GM12878 (cell line): ENCODE measurements at regions not wholly inside any gene's neighbourhood (a gene's known extent, or its start where the extent isn't known, plus 50 kb on each side); places are given as distances from the start of the nearest gene placed in this dataset.

ENCODE experiments used
- ATAC-seq: fragments of 200-7000 bp; cut with Tn5 transposase; 3 replicates; pipeline ENCODE4 v1.9.1; 2020; ENCODE audit warnings: mild to moderate bottlenecking, moderate library complexity
- BruUV-seq: library from RNA; stranded (reverse); fragments of 400-500 nt; replicated peaks from 2 replicates; lab custom pipeline; 2021; lab: Mats Ljungman, UMichigan
- CTCF ChIA-PET: fragments of 300-600 bp; sonication (Branson Sonifier 250); formaldehyde crosslinking; extraction: SDS; loops from one replicate; lab custom pipeline; 2021; ENCODE audit warnings: inconsistent platforms; lab: Yijun Ruan, JAX
- POLR2A ChIA-PET: fragments of 350-600 bp; formaldehyde crosslinking; extraction: SDS; loops from one replicate; lab custom pipeline; 2021; ENCODE audit warnings: inconsistent platforms; lab: Charles Lee
- RAD21 ChIA-PET: fragments of 300-600 bp; sonication (Branson Sonifier 250); formaldehyde crosslinking; loops from one replicate; lab custom pipeline; 2023; ENCODE audit warnings: antibody characterized with exemption; ENCODE audit not compliant: unreplicated experiment; lab: Charles Lee
- SMC1A ChIA-PET: fragments of 300-600 bp; sonication (Branson Sonifier 250); formaldehyde crosslinking; loops from one replicate; lab custom pipeline; 2023; ENCODE audit not compliant: unreplicated experiment, uncharacterized antibody; lab: Charles Lee
- DNase-seq: peaks from one replicate; pipeline ENCODE4 v3.0.0-alpha.2; 2011; ENCODE audit warnings: low read depth, low spot score
- FAIRE-seq: peaks from 3 replicates; lab custom pipeline; 2011; peaks lifted over from hg19 to GRCh38; lab: Jason Lieb, UNC
- H2AFZ ChIP-seq: 2 replicates; pipeline ENCODE4 v1.6.0; 2011; ENCODE audit warnings: low read depth, low read length, control low read depth; ENCODE audit not compliant: control insufficient read depth
- H3K27ac ChIP-seq: 2 replicates; pipeline ENCODE4 v1.5.1; 2011; ENCODE audit warnings: control low read depth; ENCODE audit not compliant: control insufficient read depth, insufficient read depth
- H3K27me3 ChIP-seq, 2 experiments: replicated peaks in 1 of 2; 2 replicates each; pipeline versions ENCODE4 v1.6.0 to v1.6.1; 2011; ENCODE audit warnings: low read length in 1 of 2; ENCODE audit not compliant: control insufficient read depth in 2 of 2, insufficient read depth in 2 of 2
- H3K36me3 ChIP-seq, 2 experiments: 2 replicates each; pipeline ENCODE4 v1.5.1; 2011; ENCODE audit warnings: low read length in 1 of 2; ENCODE audit not compliant: control insufficient read depth in 2 of 2, insufficient read depth in 2 of 2
- H3K4me1 ChIP-seq: 2 replicates; pipeline ENCODE4 v1.6.1; 2011; ENCODE audit warnings: mild to moderate bottlenecking, low read length, moderate library complexity, mixed read lengths; ENCODE audit not compliant: control insufficient read depth, insufficient read depth
- H3K4me2 ChIP-seq: 2 replicates; pipeline ENCODE4 v1.6.0; 2011; ENCODE audit warnings: control low read depth; ENCODE audit not compliant: control insufficient read depth, insufficient read depth
- H3K4me3 ChIP-seq: fragments of 200-600 bp; sonication (generic); 2 replicates; pipeline ENCODE4 v1.5.1; 2016
- H3K79me2 ChIP-seq: 2 replicates; pipeline ENCODE4 v1.6.0; 2011; ENCODE audit warnings: low read length; ENCODE audit not compliant: control insufficient read depth, insufficient read depth
- H3K9ac ChIP-seq: 2 replicates; pipeline ENCODE4 v1.8.0; 2011; ENCODE audit warnings: low read length, control low read depth, mixed read lengths; ENCODE audit not compliant: control insufficient read depth, insufficient read depth
- H3K9me3 ChIP-seq: replicated peaks from 3 replicates; pipeline ENCODE4 v1.5.1; 2011; ENCODE audit warnings: mild to moderate bottlenecking, low read length; ENCODE audit not compliant: control insufficient read depth, insufficient read depth
- H4K20me1 ChIP-seq: 2 replicates; pipeline ENCODE4 v1.6.0; 2011; ENCODE audit not compliant: control insufficient read depth, insufficient read depth
- HCFC1 ChIP-seq: fragments of 150-350 bp; IDR thresholded peaks from 2 replicates; pipeline ENCODE4 v1.6.1; 2014; ENCODE audit warnings: low read length
- IKZF2 ChIP-seq, 2 experiments: fragments of 450-650 bp; IDR thresholded peaks; 2 replicates each; pipeline ENCODE4 v1.6.1; 2017; ENCODE audit warnings: mild to moderate bottlenecking in 2 of 2, moderate library complexity in 2 of 2
- MEF2B ChIP-seq: fragments of 450-650 bp; IDR thresholded peaks from 2 replicates; pipeline ENCODE4 v1.6.1; 2018; ENCODE audit warnings: mild to moderate bottlenecking, moderate library complexity; ENCODE audit not compliant: partially characterized antibody, poor library complexity, severe bottlenecking
- NR2C1 ChIP-seq: fragments of 450-650 bp; IDR thresholded peaks from 2 replicates; pipeline ENCODE4 v1.6.1; 2017; ENCODE audit warnings: antibody characterized with exemption, mild to moderate bottlenecking, moderate library complexity
- RAD21 ChIP-seq: IDR thresholded peaks from 2 replicates; pipeline ENCODE4 v1.6.1; 2011; ENCODE audit warnings: mild to moderate bottlenecking, low read depth, low read length, moderate library complexity; ENCODE audit not compliant: insufficient read depth
- SIX5 ChIP-seq: IDR thresholded peaks from 2 replicates; pipeline ENCODE4 v1.6.1; 2011; ENCODE audit warnings: mild to moderate bottlenecking, low read depth, low read length, moderate library complexity; ENCODE audit not compliant: severe bottlenecking
- SREBF1 ChIP-seq: IDR thresholded peaks from 2 replicates; pipeline ENCODE4 v1.6.1; 2012; ENCODE audit warnings: mild to moderate bottlenecking, low read length
- SUPT20H ChIP-seq: IDR thresholded peaks from 2 replicates; pipeline ENCODE4 v1.6.1; 2011; ENCODE audit warnings: low read depth, mild to moderate bottlenecking, low read length, moderate library complexity, borderline replicate concordance; ENCODE audit not compliant: control insufficient read depth
- TAF1 ChIP-seq: IDR thresholded peaks from 2 replicates; pipeline ENCODE4 v1.6.1; 2011; ENCODE audit warnings: mild to moderate bottlenecking, low read depth, low read length, borderline replicate concordance
- TBL1XR1 ChIP-seq: IDR thresholded peaks from 2 replicates; pipeline ENCODE4 v1.6.1; 2012; ENCODE audit warnings: low read depth, low read length, improper control_type of control experiment
- TCF7 ChIP-seq: IDR thresholded peaks from 2 replicates; pipeline ENCODE4 v1.6.1; 2014; ENCODE audit warnings: antibody characterized with exemption, borderline replicate concordance
- WGBS: methylation state at CpG from one replicate; pipeline ENCODE4 v1.1.6; 2016; ENCODE audit warnings: low lambda C conversion rate; ENCODE audit not compliant: insufficient replicate concordance, insufficient coverage; ENCODE audit errors: missing lambda C conversion rate; 5-methylcytosine and 5-hydroxymethylcytosine counted together
- in situ Hi-C: fragments of 300-500 bp; cut with MboI; formaldehyde crosslinking; loops from 9 replicates; pipeline ENCODE4 v1.14.3; 2018; ENCODE audit warnings: mixed read lengths
- intact Hi-C: fragments of 100-400 bp; cut with micrococcal nuclease; formaldehyde crosslinking; loops from one replicate; pipeline ENCODE4 v1.14.2; 2022; ENCODE audit not compliant: unreplicated experiment
- TF ChIP-seq, protein P1 (sequence below): fragments of 450-650 bp; IDR thresholded peaks from 2 replicates; pipeline ENCODE4 v1.6.1; 2017; ENCODE audit warnings: antibody characterized with exemption, mild to moderate bottlenecking, moderate library complexity
- TF ChIP-seq, protein P2 (sequence below): IDR thresholded peaks from 2 replicates; pipeline ENCODE4 v1.6.1; 2012; ENCODE audit warnings: low read depth, low read length, improper control_type of control experiment
- TF ChIP-seq, protein P3 (sequence below): IDR thresholded peaks from 2 replicates; pipeline ENCODE4 v1.6.1; 2011; ENCODE audit warnings: borderline replicate concordance, low read depth, mild to moderate bottlenecking, moderate library complexity, mixed read lengths, low read length; ENCODE audit not compliant: insufficient read depth; ENCODE audit errors: extremely low read length
- TF ChIP-seq, protein P4 (sequence below): IDR thresholded peaks from 2 replicates; pipeline ENCODE4 v1.6.1; 2012; ENCODE audit warnings: low read depth, low read length, improper control_type of control experiment
- TF ChIP-seq, protein P5 (sequence below): fragments of 150-350 bp; IDR thresholded peaks from 2 replicates; pipeline ENCODE4 v1.6.1; 2014; ENCODE audit warnings: mild to moderate bottlenecking, low read depth, low read length

DNA sequence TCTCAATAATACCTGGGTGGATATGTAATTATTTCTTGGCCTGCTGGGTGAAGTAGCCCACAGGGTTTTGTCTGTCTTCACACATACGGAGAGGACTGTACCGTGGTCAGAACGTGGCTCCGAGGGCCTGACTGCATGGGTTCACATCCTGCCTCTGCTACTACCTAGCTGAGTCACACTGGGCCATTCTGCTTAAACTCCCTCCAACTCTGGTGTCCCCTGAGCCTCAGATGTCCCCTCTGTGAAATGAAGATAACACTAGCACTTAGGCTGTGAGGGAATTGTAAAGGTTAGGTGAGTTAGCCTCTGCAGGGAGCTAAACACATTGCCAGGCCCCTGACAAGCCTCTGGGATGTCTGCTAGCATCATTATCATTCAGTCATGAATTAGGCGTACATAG, 120.1 kb upstream of the NABP1 start (continued):
- TF ChIP-seq, protein P1, sequence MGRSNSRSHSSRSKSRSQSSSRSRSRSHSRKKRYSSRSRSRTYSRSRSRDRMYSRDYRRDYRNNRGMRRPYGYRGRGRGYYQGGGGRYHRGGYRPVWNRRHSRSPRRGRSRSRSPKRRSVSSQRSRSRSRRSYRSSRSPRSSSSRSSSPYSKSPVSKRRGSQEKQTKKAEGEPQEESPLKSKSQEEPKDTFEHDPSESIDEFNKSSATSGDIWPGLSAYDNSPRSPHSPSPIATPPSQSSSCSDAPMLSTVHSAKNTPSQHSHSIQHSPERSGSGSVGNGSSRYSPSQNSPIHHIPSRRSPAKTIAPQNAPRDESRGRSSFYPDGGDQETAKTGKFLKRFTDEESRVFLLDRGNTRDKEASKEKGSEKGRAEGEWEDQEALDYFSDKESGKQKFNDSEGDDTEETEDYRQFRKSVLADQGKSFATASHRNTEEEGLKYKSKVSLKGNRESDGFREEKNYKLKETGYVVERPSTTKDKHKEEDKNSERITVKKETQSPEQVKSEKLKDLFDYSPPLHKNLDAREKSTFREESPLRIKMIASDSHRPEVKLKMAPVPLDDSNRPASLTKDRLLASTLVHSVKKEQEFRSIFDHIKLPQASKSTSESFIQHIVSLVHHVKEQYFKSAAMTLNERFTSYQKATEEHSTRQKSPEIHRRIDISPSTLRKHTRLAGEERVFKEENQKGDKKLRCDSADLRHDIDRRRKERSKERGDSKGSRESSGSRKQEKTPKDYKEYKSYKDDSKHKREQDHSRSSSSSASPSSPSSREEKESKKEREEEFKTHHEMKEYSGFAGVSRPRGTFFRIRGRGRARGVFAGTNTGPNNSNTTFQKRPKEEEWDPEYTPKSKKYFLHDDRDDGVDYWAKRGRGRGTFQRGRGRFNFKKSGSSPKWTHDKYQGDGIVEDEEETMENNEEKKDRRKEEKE: no peak
- TF ChIP-seq TCF7 (no peak), HCFC1 (no peak), TBL1XR1 (no peak), SREBF1 (no peak), IKZF2 (IDR thresholded peaks at IDR 0.05) (no peak), NR2C1 (no peak)
- TF ChIP-seq, protein P2, sequence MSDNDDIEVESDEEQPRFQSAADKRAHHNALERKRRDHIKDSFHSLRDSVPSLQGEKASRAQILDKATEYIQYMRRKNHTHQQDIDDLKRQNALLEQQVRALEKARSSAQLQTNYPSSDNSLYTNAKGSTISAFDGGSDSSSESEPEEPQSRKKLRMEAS: no peak

DNA sequence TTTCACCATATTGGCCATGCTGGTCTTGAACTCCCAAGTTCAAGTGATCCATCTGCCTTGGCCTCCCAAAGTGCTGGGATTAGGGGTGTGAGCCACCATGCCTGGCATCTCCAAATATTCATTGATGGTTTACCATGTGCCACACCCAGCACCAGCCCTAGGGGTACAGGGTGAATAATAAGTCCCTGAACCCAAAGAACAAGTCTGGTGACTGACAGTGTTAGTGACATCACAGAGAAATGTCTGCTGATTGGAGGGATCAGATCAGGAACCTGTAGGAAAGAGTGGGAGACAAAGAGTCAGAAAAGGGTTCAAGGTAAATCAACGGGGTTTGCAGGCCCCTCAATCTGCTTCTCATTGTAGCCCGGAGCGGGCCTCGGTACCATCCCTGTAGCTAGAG, 118.4 kb upstream of the NABP1 start:
- DNase-seq (no peak), FAIRE-seq (no peak), ATAC-seq (no peak)
- in situ Hi-C loops (no loop called here), intact Hi-C loops (loop anchor here (5.0 to 10.0 kb wide), 2 partner anchors 308 to 725 kb away; no protein-coding TSS in a partner anchor)
- Histone ChIP-seq H3K4me2 (no peak overlapping the region), H3K27ac (no peak overlapping the region), H3K27me3 (no peaks in the 10 kb centered on the region), H3K79me2 (no peaks in the 10 kb centered on the region), H3K4me3 (no peak overlapping the region), H4K20me1 (no peaks in the 10 kb centered on the region), H3K36me3 (no peaks in the 10 kb centered on the region), H2AFZ (no peak overlapping the region; the same call in 1 of the 2 replicates), H3K9ac (no peak overlapping the region), H3K9me3 (no peaks in the 10 kb centered on the region), H3K4me1 (no peaks in the 10 kb centered on the region)
- CTCF ChIA-PET: interaction anchor here (1.0 to 7.3 kb wide), 5 partner anchors 12 to 603 kb away, joined by 3 to 62 read pairs (median 4); no protein-coding TSS in a partner anchor
- RAD21 ChIA-PET: interaction anchor here (0.7 to 1.6 kb wide), 2 partner anchors 132 to 1326 kb away, joined by 3 to 5 read pairs; no protein-coding TSS in a partner anchor
- no TSS peak for BruUV-seq
- POLR2A ChIA-PET: interaction anchor here (0.5 kb wide), 1 partner anchor 138 kb away, joined by 7 read pairs; no protein-coding TSS in a partner anchor
- SMC1A ChIA-PET: interaction anchor here (1.3 to 3.0 kb wide), 2 partner anchors 137 to 603 kb away, joined by 4 to 10 read pairs; no protein-coding TSS in a partner anchor
- 75% methylated on average over 4 of the region's 4 CpGs for WGBS
- TF ChIP-seq SUPT20H: no peak
- no peak for TF ChIP-seq TBL1XR1
- no peak for TF ChIP-seq TAF1
- TF ChIP-seq, protein P3, sequence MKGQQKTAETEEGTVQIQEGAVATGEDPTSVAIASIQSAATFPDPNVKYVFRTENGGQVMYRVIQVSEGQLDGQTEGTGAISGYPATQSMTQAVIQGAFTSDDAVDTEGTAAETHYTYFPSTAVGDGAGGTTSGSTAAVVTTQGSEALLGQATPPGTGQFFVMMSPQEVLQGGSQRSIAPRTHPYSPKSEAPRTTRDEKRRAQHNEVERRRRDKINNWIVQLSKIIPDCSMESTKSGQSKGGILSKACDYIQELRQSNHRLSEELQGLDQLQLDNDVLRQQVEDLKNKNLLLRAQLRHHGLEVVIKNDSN: no peak
- no peak for TF ChIP-seq SIX5
- TF ChIP-seq, protein P4, sequence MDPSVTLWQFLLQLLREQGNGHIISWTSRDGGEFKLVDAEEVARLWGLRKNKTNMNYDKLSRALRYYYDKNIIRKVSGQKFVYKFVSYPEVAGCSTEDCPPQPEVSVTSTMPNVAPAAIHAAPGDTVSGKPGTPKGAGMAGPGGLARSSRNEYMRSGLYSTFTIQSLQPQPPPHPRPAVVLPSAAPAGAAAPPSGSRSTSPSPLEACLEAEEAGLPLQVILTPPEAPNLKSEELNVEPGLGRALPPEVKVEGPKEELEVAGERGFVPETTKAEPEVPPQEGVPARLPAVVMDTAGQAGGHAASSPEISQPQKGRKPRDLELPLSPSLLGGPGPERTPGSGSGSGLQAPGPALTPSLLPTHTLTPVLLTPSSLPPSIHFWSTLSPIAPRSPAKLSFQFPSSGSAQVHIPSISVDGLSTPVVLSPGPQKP: no peak
- TF ChIP-seq MEF2B: no peak
- TF ChIP-seq, protein P5, sequence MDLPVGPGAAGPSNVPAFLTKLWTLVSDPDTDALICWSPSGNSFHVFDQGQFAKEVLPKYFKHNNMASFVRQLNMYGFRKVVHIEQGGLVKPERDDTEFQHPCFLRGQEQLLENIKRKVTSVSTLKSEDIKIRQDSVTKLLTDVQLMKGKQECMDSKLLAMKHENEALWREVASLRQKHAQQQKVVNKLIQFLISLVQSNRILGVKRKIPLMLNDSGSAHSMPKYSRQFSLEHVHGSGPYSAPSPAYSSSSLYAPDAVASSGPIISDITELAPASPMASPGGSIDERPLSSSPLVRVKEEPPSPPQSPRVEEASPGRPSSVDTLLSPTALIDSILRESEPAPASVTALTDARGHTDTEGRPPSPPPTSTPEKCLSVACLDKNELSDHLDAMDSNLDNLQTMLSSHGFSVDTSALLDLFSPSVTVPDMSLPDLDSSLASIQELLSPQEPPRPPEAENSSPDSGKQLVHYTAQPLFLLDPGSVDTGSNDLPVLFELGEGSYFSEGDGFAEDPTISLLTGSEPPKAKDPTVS: no peak
- no peak for TF ChIP-seq RAD21
